GM23338 (cell line): ENCODE measurements at regions not wholly inside any gene's neighbourhood (a gene's known extent, or its start where the extent isn't known, plus 50 kb on each side); places are given as distances from the start of the nearest gene placed in this dataset.

ENCODE experiments used
- ATAC-seq: fragments of 200-7000 bp; cut with Tn5 transposase; 3 replicates; pipeline ENCODE4 v1.9.1; 2020
- DNase-seq: peaks from one replicate; pipeline ENCODE4 v3.0.0-alpha.2; 2015; ENCODE audit warnings: low spot score
- H2AFZ ChIP-seq: fragments of 200-600 bp; sonication (generic); 2 replicates; pipeline ENCODE4 v1.8.0; 2016; ENCODE audit warnings: antibody characterized with exemption, mild to moderate bottlenecking, moderate library complexity
- H3F3A ChIP-seq: fragments of 200-600 bp; sonication (generic); replicated peaks from 2 replicates; pipeline ENCODE4 v1.8.0; 2017; ENCODE audit warnings: antibody characterized with exemption, mixed run types, low read depth
- H3K27ac ChIP-seq: fragments of 200-600 bp; sonication (generic); 2 replicates; pipeline ENCODE4 v1.6.1; 2016; ENCODE audit warnings: low read depth
- H3K27me3 ChIP-seq: fragments of 200-600 bp; sonication (generic); 2 replicates; pipeline ENCODE4 v1.8.0; 2016; ENCODE audit warnings: mild to moderate bottlenecking, mixed run types, moderate library complexity; ENCODE audit not compliant: insufficient read depth
- H3K36me3 ChIP-seq: fragments of 200-600 bp; sonication (generic); 2 replicates; pipeline ENCODE4 v1.8.0; 2016; ENCODE audit warnings: mild to moderate bottlenecking; ENCODE audit not compliant: insufficient read depth
- H3K4me1 ChIP-seq: fragments of 200-600 bp; sonication (generic); 2 replicates; pipeline ENCODE4 v1.8.0; 2016; ENCODE audit warnings: mild to moderate bottlenecking, moderate library complexity; ENCODE audit not compliant: insufficient read depth
- H3K4me2 ChIP-seq: fragments of 200-600 bp; sonication (generic); 2 replicates; pipeline ENCODE4 v1.7.1; 2017; ENCODE audit warnings: mixed run types
- H3K4me3 ChIP-seq: fragments of 200-600 bp; sonication (generic); 2 replicates; pipeline ENCODE4 v1.6.1; 2016; ENCODE audit warnings: mixed run types
- H3K79me2 ChIP-seq: fragments of 200-600 bp; sonication (generic); replicated peaks from 2 replicates; pipeline ENCODE4 v1.8.0; 2017; ENCODE audit warnings: mild to moderate bottlenecking; ENCODE audit not compliant: insufficient read depth
- H3K9me2 ChIP-seq: fragments of 200-600 bp; sonication (generic); 2 replicates; pipeline ENCODE4 v1.8.0; 2017; ENCODE audit not compliant: insufficient read depth
- H4K20me1 ChIP-seq: fragments of 200-600 bp; sonication (generic); replicated peaks from 2 replicates; pipeline ENCODE4 v1.8.0; 2017; ENCODE audit warnings: mild to moderate bottlenecking; ENCODE audit not compliant: insufficient read depth
- H3K27ac Mint-ChIP-seq: 2 replicates; pipeline ENCODE4 v1.8.0; 2020; ENCODE audit warnings: inconsistent platforms, mild to moderate bottlenecking, moderate library complexity, mixed read lengths
- H3K27me3 Mint-ChIP-seq: 3 replicates; pipeline ENCODE4 v1.8.0; 2022; ENCODE audit warnings: low read depth, mild to moderate bottlenecking, moderate library complexity, mixed read lengths, inconsistent platforms; ENCODE audit not compliant: insufficient read depth, poor library complexity
- H3K36me3 Mint-ChIP-seq: 3 replicates; pipeline ENCODE4 v1.8.0; 2021; ENCODE audit warnings: low read depth, mild to moderate bottlenecking, inconsistent platforms, moderate library complexity, mixed read lengths
- H3K4me1 Mint-ChIP-seq: 3 replicates; pipeline ENCODE4 v1.8.0; 2020; ENCODE audit warnings: mild to moderate bottlenecking, inconsistent platforms, mixed read lengths
- H3K4me3 Mint-ChIP-seq: 3 replicates; pipeline ENCODE4 v1.8.0; 2021; ENCODE audit warnings: moderate library complexity, mild to moderate bottlenecking, inconsistent platforms, mixed read lengths
- H3K9me3 Mint-ChIP-seq: 3 replicates; pipeline ENCODE4 v1.8.0; 2020; ENCODE audit warnings: moderate library complexity, mild to moderate bottlenecking, inconsistent platforms, mixed read lengths
- CREB1 ChIP-seq: fragments of 250-450 bp; sonication (Bioruptor Pico); IDR thresholded peaks from 2 replicates; pipeline ENCODE4 v1.5.0; 2020; ENCODE audit warnings: low read depth, mild to moderate bottlenecking, moderate library complexity
- EZH2 ChIP-seq: fragments of 200-600 bp; sonication (generic); IDR thresholded peaks from one replicate; pipeline ENCODE4 v1.8.0; 2017; ENCODE audit warnings: antibody characterized with exemption, mild to moderate bottlenecking, low read depth; ENCODE audit not compliant: unreplicated experiment
- EZH2phosphoT487 ChIP-seq: fragments of 200-600 bp; sonication (generic); IDR thresholded peaks from one replicate; pipeline ENCODE4 v1.8.1; 2018; ENCODE audit warnings: antibody characterized with exemption; ENCODE audit not compliant: unreplicated experiment
- JUNB ChIP-seq: IDR thresholded peaks from one replicate; pipeline ENCODE4 v1.6.1; 2016; ENCODE audit warnings: antibody characterized with exemption; ENCODE audit not compliant: unreplicated experiment
- NANOG ChIP-seq: IDR thresholded peaks from 2 replicates; pipeline ENCODE4 v1.6.1; 2016; ENCODE audit warnings: antibody characterized with exemption, borderline replicate concordance
- POLR2AphosphoS5 ChIP-seq: IDR thresholded peaks from 2 replicates; pipeline ENCODE4 v1.6.1; 2016; ENCODE audit warnings: antibody characterized with exemption, low read depth
- STAT1 ChIP-seq: IDR thresholded peaks from one replicate; pipeline ENCODE4 v1.6.1; 2016; ENCODE audit warnings: antibody characterized with exemption; ENCODE audit not compliant: unreplicated experiment
- ZNF114 ChIP-seq: fragments of 250-450 bp; sonication (Bioruptor Pico); IDR thresholded peaks from 2 replicates; pipeline ENCODE4 v1.5.0; 2020; ENCODE audit warnings: mild to moderate bottlenecking, moderate library complexity
- ZNF331 ChIP-seq: fragments of 250-450 bp; sonication (Bioruptor Pico); IDR thresholded peaks from 2 replicates; pipeline ENCODE4 v1.5.0; 2020; ENCODE audit warnings: low read depth, mild to moderate bottlenecking, moderate library complexity
- TF ChIP-seq, protein P1 (sequence below): IDR thresholded peaks from one replicate; pipeline ENCODE4 v1.6.1; 2018; ENCODE audit warnings: antibody characterized with exemption; ENCODE audit not compliant: unreplicated experiment
- TF ChIP-seq, protein P2 (sequence below): IDR thresholded peaks from 2 replicates; pipeline ENCODE4 v1.6.1; 2016; ENCODE audit warnings: antibody characterized with exemption
- TF ChIP-seq, protein P3 (sequence below), 2 experiments: fragments of 200-600 bp in 1 of 2; sonication (generic) in 1 of 2; conservative IDR thresholded peaks; 2 replicates each; pipeline versions ENCODE4 v1.5.1 to v1.6.1; 2016 to 2017; ENCODE audit warnings: antibody characterized with exemption in 2 of 2, low read depth in 2 of 2, mild to moderate bottlenecking in 2 of 2, moderate library complexity in 1 of 2
- TF ChIP-seq, protein P4 (sequence below): fragments of 250-450 bp; sonication (Bioruptor Pico); IDR thresholded peaks from 2 replicates; pipeline ENCODE4 v1.5.0; 2020; ENCODE audit warnings: mild to moderate bottlenecking, moderate library complexity

DNA sequence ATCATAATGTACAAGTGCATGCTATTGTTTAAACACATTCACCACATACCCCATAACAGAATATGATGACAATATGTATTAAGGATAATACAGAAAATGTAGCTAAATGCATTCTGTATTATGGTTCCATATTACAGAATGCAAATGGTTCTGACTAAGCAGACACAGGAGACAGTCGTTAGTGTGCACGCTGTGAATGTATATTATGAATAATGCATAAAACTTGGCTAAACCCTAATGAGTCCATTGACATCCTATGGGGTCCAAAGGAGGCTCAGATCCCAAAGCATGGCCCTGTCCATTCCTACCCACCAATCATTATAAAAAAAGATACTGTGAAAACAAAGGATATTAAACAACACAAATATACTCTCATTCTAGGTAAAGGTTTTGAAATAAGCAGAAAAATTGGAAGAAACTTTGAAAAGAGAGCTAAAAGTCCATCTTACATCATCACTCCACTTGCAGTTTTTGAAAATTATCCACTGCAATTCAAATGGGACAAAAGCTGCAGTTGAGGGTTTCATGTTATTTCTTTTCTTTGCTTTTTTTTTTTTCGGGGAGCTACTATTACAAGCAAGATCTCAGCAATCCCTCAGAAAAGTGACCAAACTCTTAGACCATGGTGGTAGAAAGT, 415.1 kb downstream of the BCAT1 start:
- H3K4me2 ChIP-seq = no peak overlapping the region
- TF ChIP-seq NANOG = no peak
- no peak for TF ChIP-seq STAT1
- TF ChIP-seq ZNF331 = no peak
- TF ChIP-seq, protein P1, sequence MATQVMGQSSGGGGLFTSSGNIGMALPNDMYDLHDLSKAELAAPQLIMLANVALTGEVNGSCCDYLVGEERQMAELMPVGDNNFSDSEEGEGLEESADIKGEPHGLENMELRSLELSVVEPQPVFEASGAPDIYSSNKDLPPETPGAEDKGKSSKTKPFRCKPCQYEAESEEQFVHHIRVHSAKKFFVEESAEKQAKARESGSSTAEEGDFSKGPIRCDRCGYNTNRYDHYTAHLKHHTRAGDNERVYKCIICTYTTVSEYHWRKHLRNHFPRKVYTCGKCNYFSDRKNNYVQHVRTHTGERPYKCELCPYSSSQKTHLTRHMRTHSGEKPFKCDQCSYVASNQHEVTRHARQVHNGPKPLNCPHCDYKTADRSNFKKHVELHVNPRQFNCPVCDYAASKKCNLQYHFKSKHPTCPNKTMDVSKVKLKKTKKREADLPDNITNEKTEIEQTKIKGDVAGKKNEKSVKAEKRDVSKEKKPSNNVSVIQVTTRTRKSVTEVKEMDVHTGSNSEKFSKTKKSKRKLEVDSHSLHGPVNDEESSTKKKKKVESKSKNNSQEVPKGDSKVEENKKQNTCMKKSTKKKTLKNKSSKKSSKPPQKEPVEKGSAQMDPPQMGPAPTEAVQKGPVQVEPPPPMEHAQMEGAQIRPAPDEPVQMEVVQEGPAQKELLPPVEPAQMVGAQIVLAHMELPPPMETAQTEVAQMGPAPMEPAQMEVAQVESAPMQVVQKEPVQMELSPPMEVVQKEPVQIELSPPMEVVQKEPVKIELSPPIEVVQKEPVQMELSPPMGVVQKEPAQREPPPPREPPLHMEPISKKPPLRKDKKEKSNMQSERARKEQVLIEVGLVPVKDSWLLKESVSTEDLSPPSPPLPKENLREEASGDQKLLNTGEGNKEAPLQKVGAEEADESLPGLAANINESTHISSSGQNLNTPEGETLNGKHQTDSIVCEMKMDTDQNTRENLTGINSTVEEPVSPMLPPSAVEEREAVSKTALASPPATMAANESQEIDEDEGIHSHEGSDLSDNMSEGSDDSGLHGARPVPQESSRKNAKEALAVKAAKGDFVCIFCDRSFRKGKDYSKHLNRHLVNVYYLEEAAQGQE = no peak
- TF ChIP-seq, protein P2, sequence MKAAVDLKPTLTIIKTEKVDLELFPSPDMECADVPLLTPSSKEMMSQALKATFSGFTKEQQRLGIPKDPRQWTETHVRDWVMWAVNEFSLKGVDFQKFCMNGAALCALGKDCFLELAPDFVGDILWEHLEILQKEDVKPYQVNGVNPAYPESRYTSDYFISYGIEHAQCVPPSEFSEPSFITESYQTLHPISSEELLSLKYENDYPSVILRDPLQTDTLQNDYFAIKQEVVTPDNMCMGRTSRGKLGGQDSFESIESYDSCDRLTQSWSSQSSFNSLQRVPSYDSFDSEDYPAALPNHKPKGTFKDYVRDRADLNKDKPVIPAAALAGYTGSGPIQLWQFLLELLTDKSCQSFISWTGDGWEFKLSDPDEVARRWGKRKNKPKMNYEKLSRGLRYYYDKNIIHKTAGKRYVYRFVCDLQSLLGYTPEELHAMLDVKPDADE = no peak
- TF ChIP-seq EZH2 = no peak
- TF ChIP-seq EZH2phosphoT487 = no peak
- no peak for TF ChIP-seq POLR2AphosphoS5
- TF ChIP-seq JUNB = no peak
- TF ChIP-seq, protein P3, sequence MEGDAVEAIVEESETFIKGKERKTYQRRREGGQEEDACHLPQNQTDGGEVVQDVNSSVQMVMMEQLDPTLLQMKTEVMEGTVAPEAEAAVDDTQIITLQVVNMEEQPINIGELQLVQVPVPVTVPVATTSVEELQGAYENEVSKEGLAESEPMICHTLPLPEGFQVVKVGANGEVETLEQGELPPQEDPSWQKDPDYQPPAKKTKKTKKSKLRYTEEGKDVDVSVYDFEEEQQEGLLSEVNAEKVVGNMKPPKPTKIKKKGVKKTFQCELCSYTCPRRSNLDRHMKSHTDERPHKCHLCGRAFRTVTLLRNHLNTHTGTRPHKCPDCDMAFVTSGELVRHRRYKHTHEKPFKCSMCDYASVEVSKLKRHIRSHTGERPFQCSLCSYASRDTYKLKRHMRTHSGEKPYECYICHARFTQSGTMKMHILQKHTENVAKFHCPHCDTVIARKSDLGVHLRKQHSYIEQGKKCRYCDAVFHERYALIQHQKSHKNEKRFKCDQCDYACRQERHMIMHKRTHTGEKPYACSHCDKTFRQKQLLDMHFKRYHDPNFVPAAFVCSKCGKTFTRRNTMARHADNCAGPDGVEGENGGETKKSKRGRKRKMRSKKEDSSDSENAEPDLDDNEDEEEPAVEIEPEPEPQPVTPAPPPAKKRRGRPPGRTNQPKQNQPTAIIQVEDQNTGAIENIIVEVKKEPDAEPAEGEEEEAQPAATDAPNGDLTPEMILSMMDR (conservative IDR thresholded peaks at IDR 0.05; ENCODE audit: low read depth in 2 of 2) = no peak
- TF ChIP-seq ZNF114 = no peak
- no peak for TF ChIP-seq CREB1 (CRISPR knock-in tag)
- TF ChIP-seq, protein P4, sequence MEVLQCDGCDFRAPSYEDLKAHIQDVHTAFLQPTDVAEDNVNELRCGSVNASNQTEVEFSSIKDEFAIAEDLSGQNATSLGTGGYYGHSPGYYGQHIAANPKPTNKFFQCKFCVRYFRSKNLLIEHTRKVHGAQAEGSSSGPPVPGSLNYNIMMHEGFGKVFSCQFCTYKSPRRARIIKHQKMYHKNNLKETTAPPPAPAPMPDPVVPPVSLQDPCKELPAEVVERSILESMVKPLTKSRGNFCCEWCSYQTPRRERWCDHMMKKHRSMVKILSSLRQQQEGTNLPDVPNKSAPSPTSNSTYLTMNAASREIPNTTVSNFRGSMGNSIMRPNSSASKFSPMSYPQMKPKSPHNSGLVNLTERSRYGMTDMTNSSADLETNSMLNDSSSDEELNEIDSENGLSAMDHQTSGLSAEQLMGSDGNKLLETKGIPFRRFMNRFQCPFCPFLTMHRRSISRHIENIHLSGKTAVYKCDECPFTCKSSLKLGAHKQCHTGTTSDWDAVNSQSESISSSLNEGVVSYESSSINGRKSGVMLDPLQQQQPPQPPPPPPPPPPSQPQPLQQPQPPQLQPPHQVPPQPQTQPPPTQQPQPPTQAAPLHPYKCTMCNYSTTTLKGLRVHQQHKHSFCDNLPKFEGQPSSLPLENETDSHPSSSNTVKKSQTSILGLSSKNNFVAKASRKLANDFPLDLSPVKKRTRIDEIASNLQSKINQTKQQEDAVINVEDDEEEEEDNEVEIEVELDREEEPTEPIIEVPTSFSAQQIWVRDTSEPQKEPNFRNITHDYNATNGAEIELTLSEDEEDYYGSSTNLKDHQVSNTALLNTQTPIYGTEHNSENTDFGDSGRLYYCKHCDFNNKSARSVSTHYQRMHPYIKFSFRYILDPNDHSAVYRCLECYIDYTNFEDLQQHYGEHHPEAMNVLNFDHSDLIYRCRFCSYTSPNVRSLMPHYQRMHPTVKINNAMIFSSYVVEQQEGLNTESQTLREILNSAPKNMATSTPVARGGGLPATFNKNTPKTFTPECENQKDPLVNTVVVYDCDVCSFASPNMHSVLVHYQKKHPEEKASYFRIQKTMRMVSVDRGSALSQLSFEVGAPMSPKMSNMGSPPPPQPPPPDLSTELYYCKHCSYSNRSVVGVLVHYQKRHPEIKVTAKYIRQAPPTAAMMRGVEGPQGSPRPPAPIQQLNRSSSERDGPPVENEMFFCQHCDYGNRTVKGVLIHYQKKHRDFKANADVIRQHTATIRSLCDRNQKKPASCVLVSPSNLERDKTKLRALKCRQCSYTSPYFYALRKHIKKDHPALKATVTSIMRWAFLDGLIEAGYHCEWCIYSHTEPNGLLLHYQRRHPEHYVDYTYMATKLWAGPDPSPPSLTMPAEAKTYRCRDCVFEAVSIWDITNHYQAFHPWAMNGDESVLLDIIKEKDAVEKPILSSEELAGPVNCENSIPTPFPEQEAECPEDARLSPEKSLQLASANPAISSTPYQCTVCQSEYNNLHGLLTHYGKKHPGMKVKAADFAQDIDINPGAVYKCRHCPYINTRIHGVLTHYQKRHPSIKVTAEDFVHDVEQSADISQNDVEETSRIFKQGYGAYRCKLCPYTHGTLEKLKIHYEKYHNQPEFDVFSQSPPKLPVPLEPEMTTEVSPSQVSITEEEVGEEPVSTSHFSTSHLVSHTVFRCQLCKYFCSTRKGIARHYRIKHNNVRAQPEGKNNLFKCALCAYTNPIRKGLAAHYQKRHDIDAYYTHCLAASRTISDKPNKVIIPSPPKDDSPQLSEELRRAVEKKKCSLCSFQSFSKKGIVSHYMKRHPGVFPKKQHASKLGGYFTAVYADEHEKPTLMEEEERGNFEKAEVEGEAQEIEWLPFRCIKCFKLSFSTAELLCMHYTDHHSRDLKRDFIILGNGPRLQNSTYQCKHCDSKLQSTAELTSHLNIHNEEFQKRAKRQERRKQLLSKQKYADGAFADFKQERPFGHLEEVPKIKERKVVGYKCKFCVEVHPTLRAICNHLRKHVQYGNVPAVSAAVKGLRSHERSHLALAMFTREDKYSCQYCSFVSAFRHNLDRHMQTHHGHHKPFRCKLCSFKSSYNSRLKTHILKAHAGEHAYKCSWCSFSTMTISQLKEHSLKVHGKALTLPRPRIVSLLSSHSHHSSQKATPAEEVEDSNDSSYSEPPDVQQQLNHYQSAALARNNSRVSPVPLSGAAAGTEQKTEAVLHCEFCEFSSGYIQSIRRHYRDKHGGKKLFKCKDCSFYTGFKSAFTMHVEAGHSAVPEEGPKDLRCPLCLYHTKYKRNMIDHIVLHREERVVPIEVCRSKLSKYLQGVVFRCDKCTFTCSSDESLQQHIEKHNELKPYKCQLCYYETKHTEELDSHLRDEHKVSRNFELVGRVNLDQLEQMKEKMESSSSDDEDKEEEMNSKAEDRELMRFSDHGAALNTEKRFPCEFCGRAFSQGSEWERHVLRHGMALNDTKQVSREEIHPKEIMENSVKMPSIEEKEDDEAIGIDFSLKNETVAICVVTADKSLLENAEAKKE (CRISPR knock-in tag) = no peak
- H3K79me2 ChIP-seq = no peaks in the 10 kb centered on the region
- H3K4me3 ChIP-seq = no peak overlapping the region
- H3K4me1 Mint-ChIP-seq = peaks cover 18% of the 10 kb centered on the region; the same call in 2 of the 3 replicates
- ATAC-seq (no peak), DNase-seq (no peak)
- no peak overlapping the region for H2AFZ ChIP-seq
- no peak overlapping the region for H3K27ac ChIP-seq
- no peak overlapping the region for H3K4me3 Mint-ChIP-seq
- no peaks in the 10 kb centered on the region for H3K27me3 Mint-ChIP-seq
- peaks cover 7% of the 10 kb centered on the region; the same call in 1 of the 2 replicates for H3K4me1 ChIP-seq
- H4K20me1 ChIP-seq = no peaks in the 10 kb centered on the region
- H3K27me3 ChIP-seq = no peaks in the 10 kb centered on the region
- H3K36me3 ChIP-seq = no peaks in the 10 kb centered on the region
- H3K9me2 ChIP-seq = no peaks in the 10 kb centered on the region; the same call in 1 of the 2 replicates
- H3K27ac Mint-ChIP-seq = no peak overlapping the region
- no peaks in the 10 kb centered on the region for H3K9me3 Mint-ChIP-seq
- H3K36me3 Mint-ChIP-seq = no peaks in the 10 kb centered on the region
- H3F3A ChIP-seq = no peaks in the 10 kb centered on the region
